Right atrium auricular region (tissue), 2 donors: ENCODE measurements at regions not wholly inside any gene's neighbourhood (a gene's known extent, or its start where the extent isn't known, plus 50 kb on each side); places are given as distances from the start of the nearest gene placed in this dataset.
"Not testable (repeated sequence)": the region's sequence is repeated elsewhere in the genome, so short reads cannot be mapped to it uniquely, and the experiment has no call there.

ENCODE experiments used
- DNase-seq: peaks from one replicate; pipeline ENCODE4 v3.0.0-alpha.2; 2019; ENCODE audit warnings: low spot score
- H3K27ac ChIP-seq, 2 donors: fragments of 200-600 bp; sonication (generic); 1 replicate in 1 of 2; 2 replicates in 1 of 2; pipeline ENCODE4 v1.5.1; 2016 to 2019
- H3K27me3 ChIP-seq, 2 donors: fragments of 200-600 bp; sonication (generic); one replicate each; pipeline versions ENCODE4 v1.5.1 to v1.6.0; 2017 to 2019
- H3K36me3 ChIP-seq: fragments of 200-600 bp; sonication (generic); one replicate; pipeline ENCODE4 v1.5.1; 2016
- H3K4me1 ChIP-seq, 2 donors: fragments of 200-600 bp; sonication (generic); one replicate each; pipeline versions ENCODE4 v1.5.1 to v1.6.0; 2017 to 2019
- H3K4me3 ChIP-seq, 2 donors: fragments of 200-600 bp; sonication (generic); 1 replicate in 1 of 2; 2 replicates in 1 of 2; pipeline ENCODE4 v1.5.1; 2017 to 2019; ENCODE audit warnings: mild to moderate bottlenecking in 1 of 2, moderate library complexity in 1 of 2
- H3K9me3 ChIP-seq, 2 donors: fragments of 200-600 bp; sonication (generic); one replicate each; pipeline ENCODE4 v1.5.1; 2019
- CTCF ChIP-seq, 2 donors: fragments of 200-600 bp; sonication (generic); IDR thresholded peaks; one replicate each; pipeline ENCODE4 v1.5.1; 2019; ENCODE audit warnings: antibody characterized with exemption in 2 of 2

DNA sequence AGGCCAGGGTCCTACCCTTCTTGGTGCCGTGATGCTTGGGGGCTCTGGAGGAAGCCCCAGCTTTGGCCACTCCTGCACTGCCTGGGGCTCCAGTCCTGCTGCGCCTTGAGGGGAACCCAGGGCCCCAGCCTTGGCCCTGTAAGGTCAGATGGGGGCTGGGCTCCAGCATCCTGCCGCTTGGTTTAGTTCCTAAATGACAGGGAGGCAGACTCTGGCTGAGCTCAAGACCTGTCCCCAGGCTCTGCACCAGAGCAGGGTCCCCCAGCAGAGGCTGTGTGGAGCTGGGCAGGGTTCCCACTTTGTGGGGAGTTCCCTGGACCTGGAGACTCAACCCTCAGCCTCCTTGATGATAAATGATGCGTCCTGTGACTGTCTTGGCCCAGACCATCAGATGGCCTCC, 395.4 kb downstream of the TMEM121 start:
- DNase-seq, H3K27me3 ChIP-seq, H3K4me3 ChIP-seq, H3K27ac ChIP-seq, H3K36me3 ChIP-seq, H3K4me1 ChIP-seq: not testable (repeated sequence)
- peaks cover 0 to 14% of the 10 kb centered on the region in 2 donors for H3K9me3 ChIP-seq

DNA sequence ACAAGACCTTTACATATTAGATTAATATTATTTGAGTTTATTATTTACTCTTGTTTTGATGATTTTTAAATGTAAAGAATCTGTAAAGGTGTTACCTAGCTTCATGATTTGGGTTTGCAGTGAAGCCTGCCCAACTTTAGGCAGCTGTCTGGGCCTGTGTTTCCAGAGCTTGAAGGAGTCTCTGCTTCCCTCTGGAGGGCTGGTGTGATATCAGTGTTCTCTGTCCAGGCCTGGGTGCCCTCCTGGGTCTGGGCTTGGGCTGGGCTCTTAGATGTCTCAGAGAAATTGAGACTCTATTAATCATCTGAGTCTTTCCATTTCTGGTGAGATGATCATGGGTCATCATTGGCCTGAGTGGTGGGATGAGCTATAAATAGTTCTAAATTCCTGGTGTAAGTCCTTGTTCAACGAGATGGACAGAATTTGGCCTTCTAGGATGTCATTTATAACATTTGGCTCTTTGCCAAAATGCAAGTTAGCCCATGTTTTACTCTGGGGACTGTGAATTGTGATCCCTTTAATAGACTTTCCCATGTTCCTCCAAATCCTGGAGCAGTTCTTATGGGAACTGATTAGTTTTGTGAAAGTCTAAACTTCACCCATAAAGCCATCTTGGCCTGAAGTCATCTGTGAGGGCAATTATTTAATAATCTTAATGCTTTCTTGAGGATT, 397.3 kb downstream of the TMEM121 start:
- not testable (repeated sequence) for H3K36me3 ChIP-seq, DNase-seq, H3K4me3 ChIP-seq, H3K27me3 ChIP-seq, H3K27ac ChIP-seq, H3K4me1 ChIP-seq
- H3K9me3 ChIP-seq = peaks cover 0 to 12% of the 10 kb centered on the region in 2 donors

- TF ChIP-seq CTCF (IDR thresholded peaks at IDR 0.05) = no peak
- DNase-seq = no peak
- no peaks in the 10 kb centered on the region for H3K27me3 ChIP-seq
- no peaks in the 10 kb centered on the region for H3K4me1 ChIP-seq
- peaks cover 0 to 12% of the 10 kb centered on the region in 2 donors for H3K9me3 ChIP-seq
- H3K36me3 ChIP-seq = no peaks in the 10 kb centered on the region
- H3K27ac ChIP-seq = no peak overlapping the region
- no peak overlapping the region for H3K4me3 ChIP-seq
Measured at GRCh38 chr14:105924951-105925591, 398.7 kb downstream of the TMEM121 start.

- no peak overlapping the region for H3K27ac ChIP-seq
- no peaks in the 10 kb centered on the region for H3K4me1 ChIP-seq
- H3K36me3 ChIP-seq = no peaks in the 10 kb centered on the region
- peaks cover 0 to 12% of the 10 kb centered on the region in 2 donors for H3K9me3 ChIP-seq
- H3K4me3 ChIP-seq = no peak overlapping the region
- no peak for TF ChIP-seq CTCF (IDR thresholded peaks at IDR 0.05)
- H3K27me3 ChIP-seq = no peaks in the 10 kb centered on the region
- DNase-seq = no peak
Measured at GRCh38 chr14:105925615-105926372, 399.4 kb downstream of the TMEM121 start.

DNA sequence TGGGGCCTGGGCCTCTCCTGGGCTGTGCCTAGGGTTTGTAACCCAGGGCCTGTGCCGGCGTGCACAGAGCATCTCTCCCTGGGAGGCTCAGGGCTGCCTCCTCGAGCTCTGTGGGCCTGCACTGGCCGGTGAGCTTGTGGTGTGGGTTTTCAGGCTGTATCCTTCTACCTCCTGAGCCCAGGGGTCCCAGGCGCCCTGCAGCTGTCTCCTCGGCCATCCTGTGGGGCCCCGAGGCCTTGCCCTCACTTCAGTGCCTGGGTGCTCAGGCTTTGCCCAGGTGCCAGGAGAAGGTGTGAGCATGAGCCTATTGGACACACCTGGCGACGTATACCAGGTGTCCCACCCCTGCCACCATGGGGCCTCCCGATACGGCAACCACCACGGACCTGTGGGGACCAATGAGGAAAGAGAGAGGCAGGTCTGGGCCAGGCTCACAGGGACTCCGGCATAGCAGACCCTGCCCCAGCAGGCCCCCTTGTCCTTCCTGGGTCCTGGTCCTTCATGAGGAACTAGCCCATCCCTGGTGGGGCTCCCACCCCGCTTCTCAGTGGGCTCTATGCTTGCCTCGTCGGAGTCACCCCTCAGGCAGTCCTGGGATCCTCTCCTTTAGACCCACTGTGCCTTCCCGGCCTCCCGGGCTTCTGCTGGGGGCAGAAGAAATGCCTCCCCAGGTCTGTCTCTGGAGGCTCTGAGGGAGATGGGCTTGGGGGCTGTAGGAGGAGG, 400.2 kb downstream of the TMEM121 start:
- TF ChIP-seq CTCF (IDR thresholded peaks at IDR 0.05) = no peak
- Histone ChIP-seq H3K27ac (no peak overlapping the region), H3K4me3 (no peak overlapping the region), H3K36me3 (no peaks in the 10 kb centered on the region), H3K27me3 (no peaks in the 10 kb centered on the region), H3K9me3 (peaks cover 0 to 12% of the 10 kb centered on the region in 2 donors), H3K4me1 (no peaks in the 10 kb centered on the region)
- DNase-seq = no peak

DNA sequence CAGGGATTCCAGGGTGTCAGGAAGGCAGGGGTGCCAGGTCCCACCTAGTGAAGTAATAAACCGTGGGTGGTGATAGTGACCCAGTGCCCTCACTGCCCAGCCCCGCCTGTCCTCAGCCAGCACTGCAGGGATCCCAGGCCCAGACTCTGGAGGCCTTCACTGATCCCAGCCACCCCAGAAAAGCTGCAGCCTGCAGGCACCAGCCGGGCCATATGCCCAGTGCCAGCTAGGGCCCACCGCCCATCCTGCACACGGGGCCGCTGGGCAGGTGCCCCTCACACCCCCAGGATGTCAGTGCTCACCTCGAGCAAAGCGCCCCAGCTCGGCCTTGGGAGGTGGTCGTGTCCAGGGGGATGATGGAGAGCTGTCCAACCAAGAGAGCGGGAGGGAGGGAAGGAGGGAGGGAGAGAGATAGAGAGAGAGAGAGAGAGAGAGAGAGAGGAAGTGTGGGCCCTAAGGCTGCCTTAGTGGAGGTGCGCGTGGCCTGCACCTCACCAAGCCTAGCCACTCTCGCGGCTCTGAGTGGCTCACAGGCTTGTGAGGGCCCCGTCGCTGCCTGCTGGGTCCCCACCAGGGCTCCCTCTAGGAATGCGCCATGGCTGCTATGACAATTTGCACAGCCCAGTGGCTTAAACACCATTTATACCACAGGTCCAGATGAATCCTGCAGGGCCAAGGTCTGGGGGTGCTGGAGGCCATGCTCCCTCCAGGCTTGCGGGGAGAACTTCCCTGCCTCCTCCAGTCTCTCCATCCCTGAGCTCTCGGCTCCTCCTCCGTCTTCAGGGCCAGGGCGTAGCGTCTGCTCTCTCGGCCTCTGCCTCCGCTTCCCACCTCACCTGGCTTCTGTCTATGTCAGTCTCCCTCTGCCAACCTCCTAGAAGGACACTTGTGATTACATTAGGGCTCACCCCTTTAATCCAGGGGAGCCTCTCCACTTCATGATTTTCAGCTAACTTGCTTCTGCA, 401.0 kb downstream of the TMEM121 start:
- H3K4me1 ChIP-seq = no peaks in the 10 kb centered on the region
- H3K27ac ChIP-seq = no peak overlapping the region
- H3K27me3 ChIP-seq = no peaks in the 10 kb centered on the region
- H3K36me3 ChIP-seq = no peaks in the 10 kb centered on the region
- DNase-seq = no peak
- TF ChIP-seq CTCF (IDR thresholded peaks at IDR 0.05) = no peak
- H3K4me3 ChIP-seq = no peak overlapping the region
- H3K9me3 ChIP-seq = peaks cover 0 to 12% of the 10 kb centered on the region in 2 donors

GRCh38 chr14:105928171-105929111, 402.1 kb downstream of the TMEM121 start:
- not testable (repeated sequence) for H3K4me1 ChIP-seq, H3K36me3 ChIP-seq, H3K27ac ChIP-seq, H3K4me3 ChIP-seq, DNase-seq, H3K27me3 ChIP-seq, H3K9me3 ChIP-seq
